Fibroblast of lung (primary cell): ENCODE measurements at regions not wholly inside any gene's neighbourhood (a gene's known extent, or its start where the extent isn't known, plus 50 kb on each side); places are given as distances from the start of the nearest gene placed in this dataset.

Source experiments
- EZH2 ChIP-seq: IDR thresholded peaks from 2 replicates; pipeline ENCODE4 v1.5.1; 2012; ENCODE audit warnings: low read length, control low read depth, mild to moderate bottlenecking; ENCODE audit errors: missing control alignments
- TF ChIP-seq, protein P1 (sequence below), 2 donors: IDR thresholded peaks in 1 of 2; conservative IDR thresholded peaks in 1 of 2; 1 replicate in 1 of 2; 2 replicates in 1 of 2; pipeline ENCODE4 v1.5.1; 2011 to 2012; ENCODE audit warnings: low read length in 2 of 2, control low read depth in 1 of 2, inconsistent platforms in 1 of 2, low read depth in 1 of 2, mild to moderate bottlenecking in 1 of 2

DNA sequence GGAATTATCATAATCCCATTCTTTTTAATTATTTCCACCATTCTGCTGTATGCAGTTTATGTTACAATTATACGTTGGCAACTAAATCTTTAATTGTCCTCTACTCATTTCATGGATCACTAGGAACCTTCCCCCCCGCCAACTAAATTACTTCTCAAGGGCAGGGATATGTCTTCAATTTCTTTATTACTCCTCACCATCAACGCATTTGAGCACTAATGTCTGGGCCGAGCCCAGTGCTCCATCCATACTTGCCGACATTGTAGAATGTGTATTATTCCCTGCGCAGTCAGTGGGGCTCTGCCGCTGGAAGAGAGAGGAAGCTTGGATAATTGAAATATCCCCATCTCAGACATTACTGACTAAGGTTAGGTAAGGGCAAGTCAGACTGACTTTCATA lies 236.4 kb upstream of the AJAP1 start:
- TF ChIP-seq, protein P1, sequence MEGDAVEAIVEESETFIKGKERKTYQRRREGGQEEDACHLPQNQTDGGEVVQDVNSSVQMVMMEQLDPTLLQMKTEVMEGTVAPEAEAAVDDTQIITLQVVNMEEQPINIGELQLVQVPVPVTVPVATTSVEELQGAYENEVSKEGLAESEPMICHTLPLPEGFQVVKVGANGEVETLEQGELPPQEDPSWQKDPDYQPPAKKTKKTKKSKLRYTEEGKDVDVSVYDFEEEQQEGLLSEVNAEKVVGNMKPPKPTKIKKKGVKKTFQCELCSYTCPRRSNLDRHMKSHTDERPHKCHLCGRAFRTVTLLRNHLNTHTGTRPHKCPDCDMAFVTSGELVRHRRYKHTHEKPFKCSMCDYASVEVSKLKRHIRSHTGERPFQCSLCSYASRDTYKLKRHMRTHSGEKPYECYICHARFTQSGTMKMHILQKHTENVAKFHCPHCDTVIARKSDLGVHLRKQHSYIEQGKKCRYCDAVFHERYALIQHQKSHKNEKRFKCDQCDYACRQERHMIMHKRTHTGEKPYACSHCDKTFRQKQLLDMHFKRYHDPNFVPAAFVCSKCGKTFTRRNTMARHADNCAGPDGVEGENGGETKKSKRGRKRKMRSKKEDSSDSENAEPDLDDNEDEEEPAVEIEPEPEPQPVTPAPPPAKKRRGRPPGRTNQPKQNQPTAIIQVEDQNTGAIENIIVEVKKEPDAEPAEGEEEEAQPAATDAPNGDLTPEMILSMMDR (conservative IDR thresholded peaks at IDR 0.05 in 1 of 2, IDR thresholded peaks at IDR 0.05 in 1 of 2; ENCODE audit: low read depth in 1 of 2, low read length in 2 of 2): no peak
- TF ChIP-seq EZH2: no peak
